Naive thymus-derived CD8-positive, alpha-beta T cell (primary cell): ENCODE measurements at regions not wholly inside any gene's neighbourhood (a gene's known extent, or its start where the extent isn't known, plus 50 kb on each side); places are given as distances from the start of the nearest gene placed in this dataset.

Source experiments
- ATAC-seq, 2 donors: fragments of 150-1000 bp; cut with Tn5 transposase in 1 of 2; sonication (Bioruptor Pico), chemical (Tn5 transposase) in 1 of 2; 1 replicate in 1 of 2; 2 replicates in 1 of 2; pipeline ENCODE4 v1.10.0; 2021; ENCODE audit warnings: mild to moderate bottlenecking in 2 of 2, moderate library complexity in 2 of 2
- POLR2A ChIA-PET: fragments of 350-600 bp; sonication (Branson Sonifier 250); formaldehyde crosslinking; loops from one replicate; lab custom pipeline; 2021; ENCODE audit warnings: antibody characterized with exemption; lab: Charles Lee
- DNase-seq, 10 donors: peaks; one replicate each; pipeline versions ENCODE4 v3.0.0 to v3.0.0-alpha.2; 2020 to 2022
- H3K27ac Mint-ChIP-seq, 10 donors: one replicate each; pipeline ENCODE4 v1.8.0; 2020 to 2022; ENCODE audit warnings: mild to moderate bottlenecking in 10 of 10, mixed read lengths in 10 of 10, moderate library complexity in 4 of 10, inconsistent platforms in 1 of 10
- H3K27me3 Mint-ChIP-seq, 5 donors: one replicate each; pipeline ENCODE4 v1.8.0; 2021 to 2022; ENCODE audit warnings: mixed read lengths in 5 of 5
- H3K36me3 Mint-ChIP-seq, 3 donors: one replicate each; pipeline ENCODE4 v1.8.0; 2020 to 2022; ENCODE audit warnings: mixed read lengths in 3 of 3, mild to moderate bottlenecking in 2 of 3, inconsistent platforms in 1 of 3
- H3K4me1 Mint-ChIP-seq, 4 donors: one replicate each; pipeline ENCODE4 v1.8.0; 2021 to 2022; ENCODE audit warnings: mixed read lengths in 4 of 4
- H3K4me3 Mint-ChIP-seq, 10 donors: one replicate each; pipeline ENCODE4 v1.8.0; 2020 to 2022; ENCODE audit warnings: mild to moderate bottlenecking in 10 of 10, mixed read lengths in 10 of 10, moderate library complexity in 6 of 10, inconsistent platforms in 1 of 10
- H3K9me3 Mint-ChIP-seq, 9 donors: one replicate each; pipeline ENCODE4 v1.8.0; 2020 to 2022; ENCODE audit warnings: mixed read lengths in 9 of 9, mild to moderate bottlenecking in 3 of 9, inconsistent platforms in 1 of 9, moderate library complexity in 1 of 9

DNA sequence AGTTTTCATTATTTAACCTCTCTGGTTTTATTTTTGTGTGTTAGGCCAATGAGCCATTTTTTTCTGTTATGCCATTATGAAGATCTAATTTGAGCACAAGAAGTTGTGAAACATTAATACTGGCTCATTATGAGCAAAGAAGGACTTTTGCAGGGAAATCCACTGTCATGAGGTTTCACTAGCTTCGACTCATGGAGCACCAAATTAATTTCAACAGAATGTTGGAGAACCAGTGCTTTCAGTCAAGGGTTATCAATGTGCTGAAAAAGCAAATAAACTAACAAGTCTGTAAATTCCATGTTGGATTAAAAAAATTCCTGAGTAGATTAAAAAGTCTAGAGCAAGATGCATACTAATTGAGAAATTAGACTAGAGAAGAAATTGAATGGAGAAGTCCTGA lies 594.2 kb upstream of the FZD8 start:
- H3K4me3 Mint-ChIP-seq: no peak overlapping the region
- DNase-seq (no peak), ATAC-seq (no peak)
- no peaks in the 10 kb centered on the region for H3K27me3 Mint-ChIP-seq
- no peak overlapping the region for H3K27ac Mint-ChIP-seq
- H3K4me1 Mint-ChIP-seq: no peaks in the 10 kb centered on the region
- POLR2A ChIA-PET: no interaction called here
- peaks cover 6 to 24% (median 12%) of the 10 kb centered on the region in 9 donors for H3K9me3 Mint-ChIP-seq
- H3K36me3 Mint-ChIP-seq: peaks cover 0 to 11% (median 0%) of the 10 kb centered on the region in 3 donors

- POLR2A ChIA-PET: no interaction called here
- H3K4me3 Mint-ChIP-seq: no peak overlapping the region
Measured at GRCh38 chr10:36232935-36233334, 590.8 kb upstream of the FZD8 start.

DNA sequence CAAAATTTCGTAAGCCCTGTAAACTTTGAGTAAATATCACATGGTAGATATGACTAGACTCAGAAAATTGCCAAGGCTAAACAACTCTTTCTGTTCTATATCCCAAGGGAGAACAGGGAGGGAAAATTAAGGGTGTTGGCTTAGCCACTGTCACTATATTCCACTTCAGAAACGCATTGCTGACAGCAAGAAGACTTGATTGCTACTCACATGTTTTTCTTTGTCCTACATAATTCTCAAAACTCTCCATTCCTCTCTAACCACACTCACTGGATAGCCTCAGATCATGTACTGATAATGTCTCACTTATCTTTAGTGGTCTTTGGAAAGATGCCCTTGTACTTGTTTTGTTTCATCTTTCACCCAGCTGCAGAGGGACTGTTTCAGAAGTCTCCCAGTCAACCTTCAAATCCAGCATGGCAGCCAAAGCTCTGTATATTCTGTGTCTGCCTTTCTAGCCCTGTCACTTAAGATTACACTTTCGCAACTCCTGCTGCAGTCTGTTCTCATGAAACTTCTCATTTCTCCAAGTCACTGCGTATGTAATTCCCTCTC lies 582.4 kb upstream of the FZD8 start:
- Mint-ChIP-seq H3K9me3 (peaks cover 0 to 21% (median 6%) of the 10 kb centered on the region in 9 donors), H3K36me3 (no peaks in the 10 kb centered on the region), H3K4me1 (no peaks in the 10 kb centered on the region), H3K27me3 (peaks cover 0 to 2% (median 0%) of the 10 kb centered on the region in 5 donors), H3K4me3 (no peak overlapping the region), H3K27ac (no peak overlapping the region)
- POLR2A ChIA-PET: no interaction called here
- ATAC-seq (no peak), DNase-seq (no peak)

More at GRCh38 chr10:36232935-36233334, 590.8 kb upstream of the FZD8 start:
- Mint-ChIP-seq H3K9me3 (peaks cover 0 to 27% (median 7%) of the 10 kb centered on the region in 9 donors), H3K4me1 (no peaks in the 10 kb centered on the region), H3K27me3 (no peaks in the 10 kb centered on the region), H3K36me3 (no peaks in the 10 kb centered on the region), H3K27ac (no peak overlapping the region)
- DNase-seq: no peak
- ATAC-seq: no peak

GRCh38 chr10:36221101-36221500 lies 579.0 kb upstream of the FZD8 start:
- ATAC-seq: no peak
- Mint-ChIP-seq H3K9me3 (peaks cover 0 to 17% (median 4%) of the 10 kb centered on the region in 9 donors), H3K4me3 (no peak overlapping the region), H3K27ac (no peak overlapping the region), H3K4me1 (no peaks in the 10 kb centered on the region), H3K36me3 (no peaks in the 10 kb centered on the region), H3K27me3 (no peaks in the 10 kb centered on the region)
- POLR2A ChIA-PET: no interaction called here
- no peak for DNase-seq

GRCh38 chr10:36220151-36220550 lies 578.1 kb upstream of the FZD8 start:
- POLR2A ChIA-PET: no interaction called here
- no peaks in the 10 kb centered on the region for H3K36me3 Mint-ChIP-seq
- H3K9me3 Mint-ChIP-seq: peaks cover 0 to 17% (median 4%) of the 10 kb centered on the region in 9 donors
- DNase-seq (no peak), ATAC-seq (no peak)
- H3K4me3 Mint-ChIP-seq: no peak overlapping the region
- H3K27ac Mint-ChIP-seq: no peak overlapping the region
- H3K27me3 Mint-ChIP-seq: no peaks in the 10 kb centered on the region
- H3K4me1 Mint-ChIP-seq: no peaks in the 10 kb centered on the region

- Mint-ChIP-seq H3K4me3 (no peak overlapping the region), H3K4me1 (no peaks in the 10 kb centered on the region), H3K27me3 (no peaks in the 10 kb centered on the region), H3K27ac (no peak overlapping the region), H3K36me3 (no peaks in the 10 kb centered on the region), H3K9me3 (peaks cover 0 to 12% (median 3%) of the 10 kb centered on the region in 9 donors)
- DNase-seq (no peak), ATAC-seq (no peak)
- POLR2A ChIA-PET: no interaction called here
Measured at GRCh38 chr10:36211856-36212255, 569.8 kb upstream of the FZD8 start.

DNA sequence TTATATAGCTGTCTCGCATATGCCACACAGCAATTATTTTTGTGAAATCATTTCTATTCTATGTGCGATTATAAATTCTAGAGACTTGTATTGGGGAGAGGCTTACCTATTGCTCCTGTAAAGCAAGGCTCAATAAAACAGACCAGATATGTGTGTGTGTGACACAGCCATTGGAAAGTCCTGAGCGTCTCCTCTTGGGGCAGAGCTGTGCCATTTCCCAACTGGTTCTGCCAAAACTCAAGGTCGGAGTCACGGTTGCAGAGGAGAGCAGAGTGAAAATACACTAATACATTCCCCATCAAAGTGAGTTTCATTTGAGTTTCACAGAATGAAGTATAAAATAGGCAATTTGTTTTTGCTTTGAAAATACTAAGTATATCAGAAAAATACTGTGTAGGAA lies 567.4 kb upstream of the FZD8 start:
- H3K9me3 Mint-ChIP-seq: peaks cover 0 to 22% (median 6%) of the 10 kb centered on the region in 9 donors
- ATAC-seq (no peak), DNase-seq (no peak)
- H3K4me1 Mint-ChIP-seq: no peaks in the 10 kb centered on the region
- POLR2A ChIA-PET: no interaction called here
- no peaks in the 10 kb centered on the region for H3K27me3 Mint-ChIP-seq
- H3K4me3 Mint-ChIP-seq: no peak overlapping the region
- H3K36me3 Mint-ChIP-seq: no peaks in the 10 kb centered on the region
- no peak overlapping the region for H3K27ac Mint-ChIP-seq

- H3K4me1 Mint-ChIP-seq: no peaks in the 10 kb centered on the region
- ATAC-seq: no peak
- POLR2A ChIA-PET: no interaction called here
Measured at GRCh38 chr10:36202881-36203280, 560.8 kb upstream of the FZD8 start.

GRCh38 chr10:36200577-36200976 lies 558.5 kb upstream of the FZD8 start:
- peaks cover 0 to 32% (median 6%) of the 10 kb centered on the region in 9 donors for H3K9me3 Mint-ChIP-seq
- H3K27ac Mint-ChIP-seq: no peak overlapping the region
- H3K4me3 Mint-ChIP-seq: no peak overlapping the region
- POLR2A ChIA-PET: no interaction called here
- H3K4me1 Mint-ChIP-seq: no peaks in the 10 kb centered on the region
- no peaks in the 10 kb centered on the region for H3K27me3 Mint-ChIP-seq
- H3K36me3 Mint-ChIP-seq: no peaks in the 10 kb centered on the region
- no peak for ATAC-seq
- no peak for DNase-seq

More at GRCh38 chr10:36202881-36203280, 560.8 kb upstream of the FZD8 start:
- Mint-ChIP-seq H3K36me3 (no peaks in the 10 kb centered on the region), H3K9me3 (peaks cover 0 to 30% (median 5%) of the 10 kb centered on the region in 9 donors), H3K27ac (no peak overlapping the region), H3K27me3 (no peaks in the 10 kb centered on the region), H3K4me3 (no peak overlapping the region)
- no peak for DNase-seq

DNA sequence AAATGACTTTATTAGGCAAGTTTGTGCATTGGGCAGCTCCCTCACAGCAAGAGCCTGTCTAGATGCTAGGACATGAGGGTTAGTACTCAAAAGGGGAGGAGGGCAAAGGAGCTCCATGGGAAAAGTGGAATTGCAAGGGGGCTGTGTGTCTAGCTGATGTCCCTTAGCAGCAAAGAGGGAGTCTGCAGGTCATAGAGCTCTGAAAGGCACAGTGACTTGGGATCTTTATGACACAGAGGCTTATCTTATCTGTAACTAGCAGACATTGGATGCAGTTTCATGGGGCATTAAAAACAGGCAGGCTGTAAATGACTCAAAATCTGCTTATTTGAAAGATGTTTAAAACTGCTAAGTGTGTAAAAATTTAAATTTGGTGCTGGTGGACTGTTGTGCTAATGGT lies 556.2 kb upstream of the FZD8 start:
- H3K36me3 Mint-ChIP-seq: peaks cover 0 to 7% (median 0%) of the 10 kb centered on the region in 3 donors
- POLR2A ChIA-PET: no interaction called here
- no peak for ATAC-seq

DNA sequence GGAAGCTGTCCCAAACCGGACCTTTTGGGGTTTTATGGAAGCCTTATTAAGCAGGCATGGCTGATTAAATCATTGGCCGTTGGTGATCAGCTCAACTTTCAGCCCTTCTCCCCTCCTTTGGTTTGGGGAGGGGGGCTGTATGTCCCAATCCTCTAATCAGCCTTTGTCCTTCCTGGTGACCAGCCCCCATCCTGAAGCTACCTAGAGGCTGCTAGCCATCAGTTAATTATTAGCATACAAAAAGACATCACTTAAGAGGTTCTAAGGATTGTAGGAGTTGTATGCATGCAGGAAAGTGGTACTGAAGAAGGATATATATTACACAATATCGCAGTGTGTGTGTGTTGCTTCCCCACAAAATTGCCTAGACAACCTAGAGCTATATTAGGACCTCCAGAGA lies 553.3 kb upstream of the FZD8 start:
- no peak overlapping the region for H3K4me3 Mint-ChIP-seq
- no peaks in the 10 kb centered on the region for H3K4me1 Mint-ChIP-seq
- peaks cover 0 to 11% (median 0%) of the 10 kb centered on the region in 3 donors for H3K36me3 Mint-ChIP-seq
- peaks cover 0 to 59% (median 28%) of the 10 kb centered on the region in 9 donors for H3K9me3 Mint-ChIP-seq
- DNase-seq (no peak), ATAC-seq (no peak)
- no peaks in the 10 kb centered on the region for H3K27me3 Mint-ChIP-seq
- POLR2A ChIA-PET: no interaction called here
- no peak overlapping the region for H3K27ac Mint-ChIP-seq

More for the DNA sequence above, 556.2 kb upstream of the FZD8 start:
- H3K4me3 Mint-ChIP-seq: no peak overlapping the region
- H3K9me3 Mint-ChIP-seq: peaks cover 5 to 41% (median 10%) of the 10 kb centered on the region in 9 donors
- no peak overlapping the region for H3K27ac Mint-ChIP-seq
- no peak for DNase-seq
- H3K4me1 Mint-ChIP-seq: no peaks in the 10 kb centered on the region
- H3K27me3 Mint-ChIP-seq: no peaks in the 10 kb centered on the region

GRCh38 chr10:36194276-36194675 lies 552.2 kb upstream of the FZD8 start:
- H3K9me3 Mint-ChIP-seq: peaks cover 0 to 66% (median 32%) of the 10 kb centered on the region in 9 donors
- peaks cover 0 to 16% (median 0%) of the 10 kb centered on the region in 3 donors for H3K36me3 Mint-ChIP-seq

GRCh38 chr10:36191009-36191408 lies 548.9 kb upstream of the FZD8 start:
- peaks cover 0 to 24% (median 0%) of the 10 kb centered on the region in 3 donors for H3K36me3 Mint-ChIP-seq
- ATAC-seq (no peak), DNase-seq (no peak)
- no peak overlapping the region for H3K4me3 Mint-ChIP-seq
- no peak overlapping the region for H3K27ac Mint-ChIP-seq
- no peaks in the 10 kb centered on the region for H3K4me1 Mint-ChIP-seq
- POLR2A ChIA-PET: no interaction called here
- no peaks in the 10 kb centered on the region for H3K27me3 Mint-ChIP-seq
- peaks cover 0 to 61% (median 31%) of the 10 kb centered on the region in 9 donors for H3K9me3 Mint-ChIP-seq

More at GRCh38 chr10:36194276-36194675, 552.2 kb upstream of the FZD8 start:
- POLR2A ChIA-PET: no interaction called here
- Mint-ChIP-seq H3K27me3 (no peaks in the 10 kb centered on the region), H3K4me3 (no peak overlapping the region), H3K27ac (no peak overlapping the region), H3K4me1 (no peaks in the 10 kb centered on the region)
- no peak for DNase-seq
- ATAC-seq: no peak

GRCh38 chr10:36188461-36188860 lies 546.4 kb upstream of the FZD8 start:
- peaks cover 0 to 3% (median 0%) of the 10 kb centered on the region in 5 donors for H3K27me3 Mint-ChIP-seq
- no peak for ATAC-seq
- H3K4me3 Mint-ChIP-seq: no peak overlapping the region
- DNase-seq: no peak
- POLR2A ChIA-PET: no interaction called here
- peaks cover 0 to 16% (median 0%) of the 10 kb centered on the region in 3 donors for H3K36me3 Mint-ChIP-seq
- no peaks in the 10 kb centered on the region for H3K4me1 Mint-ChIP-seq
- H3K27ac Mint-ChIP-seq: no peak overlapping the region
- H3K9me3 Mint-ChIP-seq: peaks cover 0 to 51% (median 27%) of the 10 kb centered on the region in 9 donors
